ENCODE measurements at regions not wholly inside any gene's neighbourhood (a gene's known extent, or its start where the extent isn't known, plus 50 kb on each side); places are given as distances from the start of the nearest gene placed in this dataset.

DNA sequence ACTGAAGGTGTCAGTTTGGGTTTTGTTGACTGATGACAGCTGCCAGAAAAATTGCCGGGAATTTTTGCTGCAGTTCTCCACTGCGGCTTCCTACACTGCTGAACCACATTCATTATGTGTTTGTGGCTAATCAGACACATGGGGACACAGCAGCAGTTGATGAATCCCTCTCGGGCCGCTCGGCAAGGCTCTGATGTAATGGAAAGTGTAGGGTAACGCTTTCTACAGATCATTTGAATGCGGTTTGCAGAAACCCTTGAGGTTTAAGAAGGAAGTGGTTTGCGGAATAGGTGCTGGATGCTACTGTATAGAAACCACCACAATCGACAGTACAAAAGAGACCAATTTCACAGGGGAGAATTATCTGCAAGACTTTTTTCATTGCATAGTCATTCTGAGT lies 138.7 kb upstream of the SASH1 start:
- H2BK20ac ChIP-seq (ENCODE audit: low read depth, low read length) = peak overlapping the region; percentile 81
- H3K4ac ChIP-seq (ENCODE audit: low read depth, low read length) = peak overlapping the region; percentile 72; the same call in 1 of the 2 replicates
- DNase-seq = peak; percentile 90
- no peak overlapping the region for H2AK9ac ChIP-seq (replicated peaks; ENCODE audit: low read depth, low read length, poor library complexity)
- peak overlapping the region; percentile 84; the same call in 1 of the 2 replicates for H3K27ac ChIP-seq (ENCODE audit: insufficient read depth, low read length)
- H4K91ac ChIP-seq (ENCODE audit: insufficient read depth, low read depth, low read length) = peak overlapping the region; percentile 25; the same call in 1 of the 2 replicates
- peak overlapping the region; percentile 71 for H3K23ac ChIP-seq (ENCODE audit: low read depth, low read length)
- peaks cover 8% of the 10 kb centered on the region; the same call in 1 of the 2 replicates for H3K27me3 ChIP-seq (ENCODE audit: control insufficient read depth, insufficient read depth, low read length)
- intact Hi-C loops (cut with micrococcal nuclease) = no loop called here
- ATAC-seq (ENCODE audit: low read depth) = peak; percentile 74
- in situ Hi-C loops (cut with MboI; ENCODE audit: low sequenced_read_pairs) = no loop called here
- H2AK5ac ChIP-seq (ENCODE audit: low read depth, low read length) = no peak overlapping the region
- peak overlapping the region in 1 of 2 experiments; percentile 44; a peak in 1 of 4 replicates for H4K8ac ChIP-seq (ENCODE audit: low read depth in 2 of 2, low read length in 2 of 2)
- peaks cover 9% of the 10 kb centered on the region for H3K4me1 ChIP-seq (ENCODE audit: control insufficient read depth, insufficient read depth, low read length)
- dilution Hi-C loops (cut with HindIII; ENCODE audit: low sequenced_read_pairs, unreplicated experiment) = no loop called here
- H2BK120ac ChIP-seq (ENCODE audit: low read depth, low read length) = peak overlapping the region; percentile 79
- H2BK5ac ChIP-seq (ENCODE audit: low read depth, low read length, poor library complexity, severe bottlenecking) = peak overlapping the region; percentile 98
- peak overlapping the region; percentile 90 for H3K4me2 ChIP-seq (ENCODE audit: low read depth, low read length)
- H3K9me3 ChIP-seq (ENCODE audit: control insufficient read depth, insufficient read depth, low read length) = no peaks in the 10 kb centered on the region
- H3K9me1 ChIP-seq (ENCODE audit: insufficient read depth, low read length) = peaks cover 5% of the 10 kb centered on the region; the same call in 1 of the 2 replicates
- H2AFZ ChIP-seq (replicated peaks; ENCODE audit: low read length, poor library complexity) = peak overlapping the region; percentile 7
- POLR2A ChIA-PET (ENCODE audit: unreplicated experiment) = no interaction called here
- no peak overlapping the region for H3K9ac ChIP-seq (ENCODE audit: low read depth, low read length)
- BruUV-seq (replicated peaks) = no TSS peak
- WGBS, 2 experiments (ENCODE audit: extremely low coverage in 2 of 2, insufficient read length in 1 of 2) = no CpG with 5 or more reads among the region's 9 CpGs
- no peaks in the 10 kb centered on the region for H4K20me1 ChIP-seq (ENCODE audit: insufficient read depth, low read length)
- no peak overlapping the region for H3K56ac ChIP-seq (ENCODE audit: extremely low read depth, insufficient read depth, low read length)
- no peaks in the 10 kb centered on the region for H3K79me1 ChIP-seq (ENCODE audit: low read depth in 1 of 2, low read length in 2 of 2)
- no peak overlapping the region; the same call in 2 of the 3 replicates for H2BK15ac ChIP-seq (ENCODE audit: low read depth, low read length)
- no peaks in the 10 kb centered on the region for H3K36me3 ChIP-seq (ENCODE audit: control insufficient read depth, insufficient read depth, low read length)
- peak overlapping the region; percentile 18; the same call in 1 of the 2 replicates for H3K4me3 ChIP-seq (ENCODE audit: insufficient read depth, low read depth, low read length)
- no peak for TF ChIP-seq BHLHE40 (IDR thresholded peaks at IDR 0.05; ENCODE audit: low read depth, low read length)
- TF ChIP-seq CEBPB (IDR thresholded peaks at IDR 0.05; ENCODE audit: low read depth, low read length) = peak; percentile 15; the same call in 1 of the 2 replicates
- H3K18ac ChIP-seq (ENCODE audit: low read depth, low read length) = peak overlapping the region; percentile 89
- H3K14ac ChIP-seq (replicated peaks; ENCODE audit: low read depth, low read length) = 0 out of 2 replicates have a peak overlapping the region, but pooled peaks have one; percentile 3
- CTCF ChIA-PET = interaction anchor here (1.4 kb wide), 1 partner anchor 17 kb away, joined by 3 read pairs; no protein-coding TSS in a partner anchor
- H4K5ac ChIP-seq (ENCODE audit: low read depth, low read length) = peak overlapping the region; percentile 70; the same call in 1 of the 2 replicates

Measured in IMR-90 (cell line).